GM18868 (cell line): ENCODE measurements at regions not wholly inside any gene's neighbourhood (a gene's known extent, or its start where the extent isn't known, plus 50 kb on each side); places are given as distances from the start of the nearest gene placed in this dataset.
"Not testable (repeated sequence)": the region's sequence is repeated elsewhere in the genome, so short reads cannot be mapped to it uniquely, and the experiment has no call there.

Source experiments
- ATAC-seq: cut with Tn5 transposase; IDR thresholded peaks from one replicate; pipeline ENCODE4 v1.9.1; 2021; ENCODE audit warnings: mild to moderate bottlenecking, moderate library complexity; ENCODE audit not compliant: unreplicated experiment

DNA sequence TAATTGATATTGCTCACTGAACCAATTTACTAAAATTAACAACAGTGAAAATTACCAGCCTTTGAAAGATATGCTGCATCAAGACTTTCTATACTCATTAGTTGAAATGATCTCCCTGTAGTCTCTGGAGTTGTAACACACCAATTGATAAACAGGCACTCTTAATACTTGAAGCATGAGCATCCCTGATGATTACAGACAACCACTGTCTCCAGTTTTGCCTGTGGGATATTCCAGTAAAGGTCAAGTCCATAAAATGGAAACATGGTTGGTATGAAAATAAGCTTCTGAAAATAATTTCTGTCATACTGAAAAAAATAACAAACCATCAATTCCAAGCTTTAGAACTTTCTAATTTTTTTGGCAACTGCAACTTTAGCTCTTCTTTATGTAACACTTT is 405.8 kb downstream of the SPRY2 start:
- no peak for ATAC-seq

GRCh38 chr13:79933389-79933788 is 407.5 kb downstream of the SPRY2 start:
- ATAC-seq: no peak

DNA sequence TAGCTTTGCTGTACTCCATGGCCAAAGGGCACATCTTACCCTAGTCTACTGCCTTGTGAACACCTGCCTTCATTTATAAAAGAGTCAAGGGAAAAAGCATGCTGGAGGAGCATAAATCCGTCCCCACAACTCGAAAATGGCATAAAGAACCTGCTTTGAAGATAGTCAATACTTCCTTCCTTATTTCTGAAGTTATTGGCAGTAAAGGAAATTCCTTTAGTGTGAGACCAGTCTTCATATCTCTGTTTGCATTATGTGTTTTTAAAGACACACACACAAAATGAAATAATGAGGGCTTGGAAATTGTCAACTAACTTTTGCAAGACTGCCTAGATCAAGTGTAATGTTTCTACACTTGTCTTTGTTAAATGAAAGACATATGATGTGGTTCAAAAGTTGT is 408.4 kb downstream of the SPRY2 start:
- no peak for ATAC-seq

GRCh38 chr13:79923973-79924556 is 416.9 kb downstream of the SPRY2 start:
- not testable (repeated sequence) for ATAC-seq

- no peak for ATAC-seq
Measured at GRCh38 chr13:79919091-79919490, 421.8 kb downstream of the SPRY2 start.

DNA sequence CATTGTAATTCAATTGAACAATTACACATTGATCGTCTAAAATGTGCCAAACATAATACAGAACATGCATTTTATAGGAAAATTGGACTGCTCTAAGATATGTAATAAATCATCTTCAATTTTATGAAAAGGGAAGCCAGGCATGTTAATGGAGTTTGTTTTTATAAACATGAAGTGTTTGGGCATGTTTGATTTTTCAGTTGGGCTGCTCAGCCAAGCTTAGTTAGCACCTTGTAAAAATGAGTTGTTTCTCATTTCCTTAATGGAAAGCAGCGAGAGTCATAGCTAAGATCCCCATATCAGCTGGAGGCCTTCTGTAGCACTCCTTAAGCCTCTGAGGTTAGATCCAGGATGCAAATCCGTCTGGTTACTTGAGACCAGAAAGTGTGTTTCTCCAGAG is 422.3 kb downstream of the SPRY2 start:
- no peak for ATAC-seq

GRCh38 chr13:79917628-79918027 is 423.3 kb downstream of the SPRY2 start:
- ATAC-seq: no peak

DNA sequence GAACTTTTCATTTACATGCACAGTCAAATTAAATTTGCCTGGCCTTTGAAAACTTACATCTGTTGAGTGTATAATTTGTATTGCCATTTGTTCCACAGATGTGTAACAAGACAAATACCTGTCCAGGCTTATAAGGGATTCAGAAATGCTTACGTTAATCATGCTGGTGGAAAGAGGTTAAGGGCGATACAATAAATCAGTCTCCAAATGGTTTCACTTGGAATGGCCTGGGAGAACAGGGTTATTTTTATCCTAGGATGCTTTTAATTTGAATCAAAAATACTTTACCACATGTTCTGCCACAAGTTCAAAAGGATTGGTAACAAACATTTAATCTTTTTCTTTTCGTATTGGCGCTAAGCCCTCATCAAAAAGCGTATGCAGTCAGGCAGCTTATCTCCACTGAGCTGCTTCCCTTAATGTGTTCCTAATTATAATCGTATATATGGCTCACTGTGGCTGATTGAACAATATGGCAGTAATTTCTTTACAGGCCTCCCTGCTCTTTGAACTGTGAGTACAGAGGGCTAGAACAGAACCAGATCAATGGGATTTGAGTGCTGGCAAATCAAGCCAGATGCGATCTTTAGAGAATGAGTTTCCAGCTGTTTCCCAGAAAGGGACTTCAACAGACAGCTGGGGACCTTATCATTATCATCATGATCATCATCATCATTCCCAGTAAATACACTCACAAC is 425.7 kb downstream of the SPRY2 start:
- no peak for ATAC-seq

DNA sequence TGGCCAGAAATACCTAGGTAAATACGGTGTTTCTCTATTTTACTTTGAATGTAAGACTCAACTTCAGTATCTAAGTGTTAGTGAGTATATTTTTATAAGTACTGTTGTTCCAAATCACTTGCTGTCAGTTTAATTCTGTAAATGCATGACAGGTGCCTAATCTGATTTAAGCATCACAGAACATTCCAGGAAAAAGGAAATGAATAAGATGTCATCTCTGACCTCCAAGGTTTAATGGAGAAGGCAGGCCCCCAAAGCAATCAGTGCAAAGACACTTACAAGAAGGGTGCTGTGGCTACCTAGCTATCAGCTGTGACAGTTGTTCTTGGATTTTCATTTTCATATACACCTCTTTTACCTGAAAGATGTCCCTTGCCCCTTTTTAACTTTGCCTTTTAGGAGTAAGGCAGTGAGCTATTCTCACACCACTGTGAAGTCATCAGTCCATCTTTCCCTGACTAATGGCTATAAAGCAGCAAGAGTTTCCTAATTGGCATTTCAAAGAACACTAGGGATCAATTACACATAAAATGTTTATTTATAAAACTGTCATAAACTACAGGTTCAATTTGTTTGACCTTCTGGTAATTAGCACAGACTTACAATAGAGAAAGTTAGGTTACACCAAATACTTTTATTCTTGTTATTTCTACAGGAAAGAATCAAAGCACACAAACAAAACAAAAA is 427.6 kb downstream of the SPRY2 start:
- no peak for ATAC-seq

- ATAC-seq: no peak
Measured at GRCh38 chr13:79912403-79912802, 428.5 kb downstream of the SPRY2 start.

- no peak for ATAC-seq
Measured at GRCh38 chr13:79910875-79911540, 429.9 kb downstream of the SPRY2 start.

GRCh38 chr13:79909644-79910043 is 428.7 kb downstream of the NDFIP2 start:
- no peak for ATAC-seq

DNA sequence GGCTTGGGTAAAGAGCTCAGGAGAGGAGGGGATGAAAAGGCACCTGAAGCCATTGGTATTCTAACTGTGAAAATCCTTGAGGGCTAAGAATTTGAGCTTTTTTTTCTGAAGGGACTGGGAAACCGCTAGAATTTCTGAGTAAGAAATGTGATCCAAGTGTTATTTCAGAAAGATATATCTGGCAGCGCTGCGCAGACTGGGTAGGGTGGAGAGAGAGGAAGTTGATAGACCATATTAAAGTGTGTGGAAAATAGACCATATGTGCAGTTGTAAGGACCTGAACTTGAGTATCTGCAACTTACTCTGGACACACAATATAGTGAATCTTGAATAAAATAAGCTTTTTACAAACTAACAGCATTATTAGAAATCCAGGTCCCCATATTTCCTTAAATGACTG is 427.4 kb downstream of the NDFIP2 start:
- no peak for ATAC-seq

DNA sequence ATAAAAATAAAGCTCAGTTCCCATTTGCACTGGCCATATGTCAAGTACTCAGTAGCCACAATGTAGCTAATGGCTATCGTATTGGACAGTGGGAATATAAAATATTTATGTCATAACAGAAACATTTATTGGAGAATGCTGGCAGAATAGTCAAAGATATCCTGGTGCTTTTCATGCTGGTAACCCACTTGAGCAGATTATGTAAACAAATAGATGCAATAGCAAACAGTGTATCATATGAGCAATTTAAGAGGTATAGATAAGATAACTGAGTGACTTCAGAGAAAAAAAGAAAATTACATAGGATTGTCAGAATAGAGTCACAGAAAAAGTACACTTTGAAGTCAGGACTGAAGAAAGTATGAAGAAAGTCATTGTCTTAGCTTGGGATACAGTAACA is 426.6 kb downstream of the NDFIP2 start:
- ATAC-seq: no peak

- ATAC-seq: no peak
Measured at GRCh38 chr13:79906345-79906744, 425.4 kb downstream of the NDFIP2 start.

GRCh38 chr13:79905018-79905417 is 424.1 kb downstream of the NDFIP2 start:
- no peak for ATAC-seq

- ATAC-seq: no peak
Measured at GRCh38 chr13:79904581-79904980, 423.6 kb downstream of the NDFIP2 start.

DNA sequence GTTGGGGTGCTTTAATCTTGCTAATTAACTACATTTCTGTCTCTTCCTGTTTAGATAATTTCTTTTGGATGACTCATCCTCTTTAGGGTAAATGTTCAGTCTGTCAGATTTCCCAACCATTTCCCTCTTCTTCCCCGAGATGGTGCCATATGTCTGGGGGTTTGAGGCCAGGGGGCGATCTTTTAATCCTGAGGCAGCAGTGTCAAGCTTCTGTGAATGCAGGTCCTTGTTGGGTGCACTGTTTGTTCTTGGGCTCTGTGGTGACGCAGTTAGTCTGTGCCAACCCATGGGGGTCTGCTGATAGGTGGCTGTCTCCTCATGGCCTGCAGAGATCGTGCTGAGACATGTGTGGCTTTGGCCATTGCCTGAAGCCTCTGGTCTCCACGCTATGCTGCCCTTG is 420.4 kb downstream of the NDFIP2 start:
- no peak for ATAC-seq

DNA sequence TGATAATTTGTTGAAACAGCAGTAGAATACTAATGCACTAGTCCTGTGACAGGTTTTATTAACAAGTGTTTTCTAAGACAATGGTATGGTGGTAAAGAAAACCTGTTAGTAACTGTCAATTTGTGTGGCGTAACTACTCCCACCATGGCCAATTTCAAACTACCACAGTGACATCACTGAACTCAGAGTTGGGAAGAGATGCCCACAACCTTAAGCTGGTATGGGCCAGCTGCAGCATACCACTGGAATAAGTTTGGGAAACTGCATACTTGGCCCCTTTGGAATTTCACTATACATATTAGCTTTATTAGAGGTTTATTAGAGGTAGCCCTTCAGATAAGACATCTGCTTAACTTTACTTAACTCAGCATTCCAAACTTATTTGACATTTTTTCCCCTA is 419.4 kb downstream of the NDFIP2 start:
- no peak for ATAC-seq

GRCh38 chr13:79898996-79899395 is 418.0 kb downstream of the NDFIP2 start:
- no peak for ATAC-seq

DNA sequence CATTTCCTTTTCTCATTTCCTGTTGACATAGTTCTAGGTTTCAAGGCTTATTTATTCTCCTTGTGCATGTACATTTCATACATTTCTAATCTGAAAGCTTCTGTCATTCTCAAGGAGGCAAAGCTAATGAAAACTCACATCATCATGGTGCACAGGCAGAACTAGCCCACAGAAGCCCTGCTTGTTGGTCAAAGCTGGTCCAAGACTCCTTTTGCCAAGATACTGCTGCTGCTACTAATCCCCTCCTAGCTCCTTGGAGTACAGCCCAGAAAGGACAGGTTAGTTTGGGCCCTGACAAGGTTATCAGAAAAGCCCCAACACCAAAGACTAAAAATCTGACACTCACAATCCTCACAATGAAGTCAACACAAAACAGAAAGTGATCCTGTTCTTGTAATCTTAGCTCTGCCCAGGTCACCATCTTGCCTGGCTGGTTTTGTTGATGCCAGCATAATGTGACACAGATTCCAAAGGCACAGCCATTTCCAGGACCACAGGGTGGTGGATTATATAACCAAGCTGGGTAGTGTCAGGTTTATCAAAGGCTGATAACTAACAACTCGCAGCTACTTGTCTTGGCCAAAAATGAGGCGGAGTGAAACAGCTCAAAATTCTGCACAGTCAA is 417.4 kb downstream of the NDFIP2 start:
- no peak for ATAC-seq
